ENCODE measurements at regions not wholly inside any gene's neighbourhood (a gene's known extent, or its start where the extent isn't known, plus 50 kb on each side); places are given as distances from the start of the nearest gene placed in this dataset.

DNA sequence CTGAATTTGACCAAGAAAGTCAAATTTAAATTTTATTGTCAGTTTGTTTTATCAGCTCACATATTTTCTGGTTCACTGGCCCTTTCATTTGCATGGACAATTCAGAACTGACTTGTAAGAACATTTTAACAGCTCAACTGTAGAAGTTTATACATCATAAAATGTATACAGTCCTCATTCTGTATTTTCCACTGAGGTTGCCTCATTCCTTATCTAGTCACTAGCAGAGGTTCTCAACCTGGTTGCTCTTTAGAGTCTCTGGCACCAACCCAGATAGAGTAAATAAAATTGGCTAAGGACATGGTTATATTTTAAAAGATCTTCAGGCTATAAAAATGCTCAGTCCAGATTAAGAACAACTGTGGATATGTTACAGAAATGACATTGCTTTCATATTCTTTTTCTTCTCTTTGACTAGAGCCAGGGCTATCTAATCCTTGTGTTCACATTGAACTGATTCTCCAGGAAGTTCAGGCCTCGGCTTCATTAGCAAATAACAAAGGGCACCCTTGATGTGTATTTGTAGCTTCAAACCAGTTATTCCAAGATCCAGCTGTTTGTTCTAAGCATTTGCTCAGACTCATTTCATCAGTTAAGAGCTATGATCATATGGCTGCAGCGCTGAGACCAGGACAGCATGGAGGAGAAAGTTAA lies 782.5 kb downstream of the ETS1 start:
- no peak for TF ChIP-seq POLR2AphosphoS5 (IDR thresholded peaks at IDR 0.05; ENCODE audit: low read depth, low read length)
- TF ChIP-seq TAF1 (IDR thresholded peaks at IDR 0.05; ENCODE audit: low read depth, low read length), result no peak
- no peak for TF ChIP-seq POLR2A (IDR thresholded peaks at IDR 0.05; ENCODE audit: low read depth, low read length)
- TF ChIP-seq SPI1 (IDR thresholded peaks at IDR 0.05; ENCODE audit: low read depth, low read length), result no peak
- no peak for TF ChIP-seq PAX5 (IDR thresholded peaks at IDR 0.05; ENCODE audit: insufficient read depth, low read length, severe bottlenecking)
- TF ChIP-seq POU2F2 (IDR thresholded peaks at IDR 0.05; ENCODE audit: low read depth, low read length), result no peak

All from GM12891 (cell line).